ACHN (cell line): ENCODE measurements at regions not wholly inside any gene's neighbourhood (a gene's known extent, or its start where the extent isn't known, plus 50 kb on each side); places are given as distances from the start of the nearest gene placed in this dataset.
"Not testable (repeated sequence)": the region's sequence is repeated elsewhere in the genome, so short reads cannot be mapped to it uniquely, and the experiment has no call there.

Source experiments
- DNase-seq: peaks from one replicate; pipeline ENCODE4 v3.0.0-alpha.2; 2015
- in situ Hi-C: cut with HindIII; loops from 2 replicates; pipeline ENCODE4 v1.10.0; 2017; ENCODE audit warnings: low sequenced_read_pairs, low pct_ligation_motif_present, low pct_unique_long_range_greater_than_20kb

GRCh38 chr10:130687566-130687965, 551.4 kb downstream of the GLRX3 start:
- in situ Hi-C loops, result no loop called here
- DNase-seq, result no peak

GRCh38 chr10:130689743-130690626, 553.8 kb downstream of the GLRX3 start:
- no peak for DNase-seq
- in situ Hi-C loops, result no loop called here

GRCh38 chr10:130691776-130692175, 555.6 kb downstream of the GLRX3 start:
- in situ Hi-C loops, result no loop called here
- no peak for DNase-seq

GRCh38 chr10:130696870-130697269, 560.7 kb downstream of the GLRX3 start:
- in situ Hi-C loops, result no loop called here
- no peak for DNase-seq

GRCh38 chr10:130707389-130707979, 571.3 kb downstream of the GLRX3 start:
- in situ Hi-C loops, result no loop called here
- no peak for DNase-seq

GRCh38 chr10:130708465-130709070, 572.4 kb downstream of the GLRX3 start:
- DNase-seq, result no peak
- in situ Hi-C loops, result no loop called here

GRCh38 chr10:130709415-130709814, 573.2 kb downstream of the GLRX3 start:
- in situ Hi-C loops, result no loop called here
- no peak for DNase-seq

GRCh38 chr10:130711072-130711471, 574.9 kb downstream of the GLRX3 start:
- in situ Hi-C loops, result no loop called here
- no peak for DNase-seq

GRCh38 chr10:130713135-130713534, 576.9 kb downstream of the GLRX3 start:
- no peak for DNase-seq
- in situ Hi-C loops, result no loop called here

- in situ Hi-C loops, result no loop called here
- no peak for DNase-seq
Measured at GRCh38 chr10:130713731-130714130, 577.5 kb downstream of the GLRX3 start.

GRCh38 chr10:130714742-130715467, 578.7 kb downstream of the GLRX3 start:
- no peak for DNase-seq
- in situ Hi-C loops, result no loop called here

GRCh38 chr10:130715686-130716670, 579.8 kb downstream of the GLRX3 start:
- DNase-seq, result no peak
- in situ Hi-C loops, result no loop called here

- no peak for DNase-seq
- in situ Hi-C loops, result no loop called here
Measured at GRCh38 chr10:130717083-130717482, 580.9 kb downstream of the GLRX3 start.

- DNase-seq, in situ Hi-C loops: not testable (repeated sequence)
Measured at GRCh38 chr10:130718744-130719447, 582.7 kb downstream of the GLRX3 start.

GRCh38 chr10:130719448-130719752, 583.2 kb downstream of the GLRX3 start:
- DNase-seq, result no peak
- in situ Hi-C loops, result no loop called here

- DNase-seq, result no peak
Measured at GRCh38 chr10:130720235-130720634, 584.0 kb downstream of the GLRX3 start.

GRCh38 chr10:130721971-130722370, 585.8 kb downstream of the GLRX3 start:
- in situ Hi-C loops, result no loop called here

More at GRCh38 chr10:130720235-130720634, 584.0 kb downstream of the GLRX3 start:
- in situ Hi-C loops, result no loop called here

More at GRCh38 chr10:130721971-130722370, 585.8 kb downstream of the GLRX3 start:
- no peak for DNase-seq
